T-cell (primary cell): ENCODE measurements at regions not wholly inside any gene's neighbourhood (a gene's known extent, or its start where the extent isn't known, plus 50 kb on each side); places are given as distances from the start of the nearest gene placed in this dataset.

Experiments used
- ATAC-seq, 4 experiments: fragments of 200-7000 bp in 3 of 4; fragments of 150-1000 bp in 1 of 4; cut with Tn5 transposase; replicated peaks in 1 of 4; 1 replicate in 3 of 4; 2 replicates in 1 of 4; pipeline ENCODE4 v1.10.0; 2021; ENCODE audit warnings: moderate library complexity in 3 of 4, mild to moderate bottlenecking in 2 of 4, moderate number of reproducible peaks in 1 of 4
- CTCF ChIA-PET, 2 donors: fragments of 300-600 bp; sonication (Branson Sonifier 250); formaldehyde crosslinking; loops; one replicate each; lab custom pipeline; 2022; ENCODE audit warnings: antibody characterized with exemption in 2 of 2; lab: Charles Lee
- POLR2A ChIA-PET, 2 donors: fragments of 300-600 bp; sonication (Branson Sonifier 250); formaldehyde crosslinking; loops; one replicate each; lab custom pipeline; 2022; ENCODE audit warnings: antibody characterized with exemption in 2 of 2; lab: Charles Lee
- DNase-seq, 35 experiments: peaks; one replicate each; pipeline versions ENCODE4 v3.0.0 to v3.0.0-alpha.2; 2013 to 2023
- H3K27ac ChIP-seq: one replicate; pipeline ENCODE4 v1.5.1; 2013; ENCODE audit warnings: low read length
- H3K27me3 ChIP-seq, 2 experiments: replicated peaks in 1 of 2; 1 replicate in 1 of 2; 2 replicates in 1 of 2; pipeline versions ENCODE4 v1.6.1 to v1.7.0; 2013; ENCODE audit warnings: low read length in 1 of 2, mixed read lengths in 1 of 2; ENCODE audit not compliant: control insufficient read depth in 2 of 2, insufficient read depth in 2 of 2; ENCODE audit errors: extremely low read depth in 1 of 2
- H3K36me3 ChIP-seq, 2 donors: 1 replicate in 1 of 2; 2 replicates in 1 of 2; pipeline versions ENCODE4 v1.6.1 to v1.7.0; 2013; ENCODE audit warnings: low read length in 1 of 2; ENCODE audit not compliant: control insufficient read depth in 2 of 2, insufficient read depth in 1 of 2; ENCODE audit errors: extremely low read depth in 1 of 2
- H3K4me1 ChIP-seq, 2 experiments: 1 replicate in 1 of 2; 2 replicates in 1 of 2; pipeline versions ENCODE4 v1.6.1 to v1.7.0; 2013; ENCODE audit warnings: low read length in 2 of 2, mixed read lengths in 1 of 2; ENCODE audit not compliant: insufficient read depth in 2 of 2, control insufficient read depth in 1 of 2; ENCODE audit errors: extremely low read depth in 1 of 2
- H3K4me3 ChIP-seq, 2 donors: 1 replicate in 1 of 2; 2 replicates in 1 of 2; pipeline versions ENCODE4 v1.5.1 to v1.7.0; 2013; ENCODE audit warnings: mild to moderate bottlenecking in 2 of 2, low read length in 1 of 2, moderate library complexity in 1 of 2; ENCODE audit not compliant: control insufficient read depth in 1 of 2; ENCODE audit errors: extremely low read depth in 1 of 2
- H3K9me3 ChIP-seq: 2 replicates; pipeline ENCODE4 v1.7.0; 2013
- H3K27ac Mint-ChIP-seq, 2 donors: one replicate each; pipeline ENCODE4 v1.8.0; 2020 to 2021; ENCODE audit warnings: mild to moderate bottlenecking in 2 of 2, mixed read lengths in 2 of 2
- H3K27me3 Mint-ChIP-seq, 2 donors: one replicate each; pipeline ENCODE4 v1.8.0; 2021 to 2022; ENCODE audit warnings: mixed read lengths in 2 of 2
- H3K36me3 Mint-ChIP-seq: one replicate; pipeline ENCODE4 v1.8.0; 2021; ENCODE audit warnings: mixed read lengths
- H3K4me1 Mint-ChIP-seq, 3 donors: one replicate each; pipeline ENCODE4 v1.8.0; 2020 to 2022; ENCODE audit warnings: mixed read lengths in 3 of 3, mild to moderate bottlenecking in 1 of 3
- H3K4me3 Mint-ChIP-seq, 3 donors: one replicate each; pipeline ENCODE4 v1.8.0; 2020 to 2022; ENCODE audit warnings: mild to moderate bottlenecking in 3 of 3, mixed read lengths in 3 of 3, moderate library complexity in 3 of 3
- H3K9me3 Mint-ChIP-seq, 3 donors: one replicate each; pipeline ENCODE4 v1.8.0; 2020 to 2022; ENCODE audit warnings: mixed read lengths in 3 of 3
- WGBS: methylation state at CpG from one replicate; pipeline ENCODE4 v1.1.5; 2013; ENCODE audit warnings: missing lambda C conversion rate; ENCODE audit not compliant: insufficient coverage; 5-methylcytosine and 5-hydroxymethylcytosine counted together

- ATAC-seq: no peak
- H3K4me3 ChIP-seq: no peak overlapping the region
- H3K4me1 ChIP-seq: no peaks in the 10 kb centered on the region
- H3K27me3 Mint-ChIP-seq: peaks cover 12 to 27% of the 10 kb centered on the region in 2 donors
- no peak for DNase-seq
- H3K36me3 ChIP-seq: no peaks in the 10 kb centered on the region
- no peak overlapping the region for H3K27ac Mint-ChIP-seq
- H3K27ac ChIP-seq: no peak overlapping the region
- H3K9me3 ChIP-seq: no peaks in the 10 kb centered on the region
- H3K9me3 Mint-ChIP-seq: peaks cover 0 to 3% (median 0%) of the 10 kb centered on the region in 3 donors
- no peaks in the 10 kb centered on the region for H3K4me1 Mint-ChIP-seq
- ChIA-PET CTCF (interaction anchor here in 1 of 2 donors (0.6 kb wide), 1 partner anchor 32 kb away, joined by 6 read pairs; no protein-coding TSS in a partner anchor), POLR2A (no interaction called here)
- no peaks in the 10 kb centered on the region for H3K36me3 Mint-ChIP-seq
- H3K4me3 Mint-ChIP-seq: no peak overlapping the region
- peaks cover 0 to 2% of the 10 kb centered on the region in 2 experiments for H3K27me3 ChIP-seq
Measured at GRCh38 chr6:159351707-159352106, 182.5 kb downstream of the FNDC1 start.

DNA sequence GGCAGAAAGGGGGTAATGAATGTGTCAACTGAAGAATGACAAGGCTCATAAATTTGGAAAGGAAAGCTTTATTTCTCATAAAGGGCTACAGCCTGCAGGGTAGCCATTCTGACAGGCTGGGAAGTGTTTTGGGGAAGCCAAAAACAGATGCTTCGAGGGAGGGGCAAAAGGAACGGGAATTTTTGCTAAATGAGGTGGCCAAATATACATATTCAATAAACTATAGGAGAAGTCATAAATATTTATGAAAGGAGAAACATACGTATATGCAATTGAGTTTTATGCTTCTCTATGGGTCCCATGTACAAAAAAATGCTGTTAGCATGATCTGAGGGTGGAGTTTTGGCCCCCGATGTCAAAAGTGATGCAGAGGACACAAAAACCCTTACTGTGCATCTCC is 180.7 kb downstream of the FNDC1 start:
- WGBS: no CpG with 5 or more reads among the region's 4 CpGs
- DNase-seq (no peak), ATAC-seq (no peak)
- ChIA-PET POLR2A (no interaction called here), CTCF (no interaction called here)
- H3K9me3 Mint-ChIP-seq: peaks cover 0 to 3% (median 0%) of the 10 kb centered on the region in 3 donors
- H3K4me1 Mint-ChIP-seq: no peaks in the 10 kb centered on the region
- no peak overlapping the region for H3K4me3 Mint-ChIP-seq
- Histone ChIP-seq H3K9me3 (no peaks in the 10 kb centered on the region), H3K4me1 (no peaks in the 10 kb centered on the region), H3K27ac (no peak overlapping the region), H3K4me3 (no peak overlapping the region), H3K36me3 (no peaks in the 10 kb centered on the region), H3K27me3 (peaks cover 0 to 2% of the 10 kb centered on the region in 2 experiments)
- no peaks in the 10 kb centered on the region for H3K36me3 Mint-ChIP-seq
- peaks cover 6 to 21% of the 10 kb centered on the region in 2 donors for H3K27me3 Mint-ChIP-seq
- H3K27ac Mint-ChIP-seq: no peak overlapping the region

DNA sequence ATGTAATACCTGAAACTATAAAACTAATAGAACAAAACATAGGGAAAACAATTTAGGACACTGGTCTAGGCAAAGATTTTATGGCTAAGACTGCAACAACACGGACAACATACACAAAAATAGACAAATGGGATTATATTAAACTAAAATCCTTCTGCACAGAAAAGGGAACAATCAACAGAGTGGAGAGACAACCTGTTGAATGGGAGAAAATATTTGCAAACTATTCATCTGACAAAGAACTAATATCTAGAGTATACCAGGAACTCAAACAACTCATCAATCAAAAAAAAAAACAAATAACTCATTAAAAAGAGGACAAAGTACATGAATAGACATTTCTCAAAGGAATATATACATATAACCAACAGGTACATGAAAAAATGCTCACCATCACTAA is 174.5 kb downstream of the FNDC1 start:
- Mint-ChIP-seq H3K27me3 (peaks cover 14 to 18% of the 10 kb centered on the region in 2 donors), H3K27ac (no peak overlapping the region), H3K36me3 (peaks cover 5% of the 10 kb centered on the region), H3K4me1 (no peaks in the 10 kb centered on the region), H3K4me3 (no peak overlapping the region), H3K9me3 (peaks cover 12 to 30% (median 15%) of the 10 kb centered on the region in 3 donors)
- ChIA-PET CTCF (no interaction called here), POLR2A (no interaction called here)
- Histone ChIP-seq H3K36me3 (no peaks in the 10 kb centered on the region), H3K27me3 (peaks cover 0 to 4% of the 10 kb centered on the region in 2 experiments), H3K9me3 (no peaks in the 10 kb centered on the region), H3K4me1 (no peaks in the 10 kb centered on the region), H3K27ac (no peak overlapping the region), H3K4me3 (no peak overlapping the region)
- WGBS: no CpG with 5 or more reads among the region's 1 CpG
- DNase-seq (no peak), ATAC-seq (no peak)

DNA sequence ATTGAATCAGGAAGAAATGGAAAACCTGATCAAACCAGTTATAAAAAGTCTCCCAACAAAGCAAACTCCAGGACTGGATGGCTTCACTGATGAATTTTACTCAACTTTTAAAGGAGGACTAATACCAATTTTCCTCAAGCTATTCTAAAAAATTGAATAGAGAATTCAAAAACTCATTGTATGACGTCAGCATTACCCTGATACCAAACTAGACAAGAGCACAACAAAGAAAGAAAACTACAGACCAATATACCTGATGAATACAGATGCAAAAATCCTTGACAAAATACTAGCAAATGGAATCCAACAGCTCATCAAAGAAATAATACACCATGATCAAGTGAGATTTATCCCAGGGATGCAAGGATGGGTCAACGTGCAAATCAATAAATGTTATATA is 172.9 kb downstream of the FNDC1 start:
- CTCF ChIA-PET: no interaction called here
- H3K27ac ChIP-seq: no peak overlapping the region
- H3K36me3 Mint-ChIP-seq: peaks cover 10% of the 10 kb centered on the region
- H3K27me3 Mint-ChIP-seq: peaks cover 13 to 20% of the 10 kb centered on the region in 2 donors
- H3K9me3 ChIP-seq: no peaks in the 10 kb centered on the region
- no peaks in the 10 kb centered on the region for H3K4me1 ChIP-seq
- 38% methylated on average over 1 of the region's 2 CpGs for WGBS
- H3K27ac Mint-ChIP-seq: no peak overlapping the region
- ATAC-seq (no peak), DNase-seq (no peak)
- peaks cover 18 to 38% (median 19%) of the 10 kb centered on the region in 3 donors for H3K9me3 Mint-ChIP-seq
- H3K4me3 Mint-ChIP-seq: no peak overlapping the region
- H3K4me3 ChIP-seq: no peak overlapping the region
- no peaks in the 10 kb centered on the region for H3K4me1 Mint-ChIP-seq
- POLR2A ChIA-PET: no interaction called here
- peaks cover 0 to 11% of the 10 kb centered on the region in 2 experiments for H3K27me3 ChIP-seq
- H3K36me3 ChIP-seq: no peaks in the 10 kb centered on the region

- Histone ChIP-seq H3K4me1 (no peaks in the 10 kb centered on the region), H3K27me3 (peaks cover 0 to 15% of the 10 kb centered on the region in 2 experiments), H3K36me3 (no peaks in the 10 kb centered on the region), H3K27ac (no peak overlapping the region), H3K9me3 (no peaks in the 10 kb centered on the region), H3K4me3 (no peak overlapping the region)
- ATAC-seq (no peak), DNase-seq (no peak)
- no peaks in the 10 kb centered on the region for H3K4me1 Mint-ChIP-seq
- H3K27me3 Mint-ChIP-seq: peaks cover 19 to 23% of the 10 kb centered on the region in 2 donors
- ChIA-PET CTCF (no interaction called here), POLR2A (no interaction called here)
- no peak overlapping the region for H3K27ac Mint-ChIP-seq
- H3K4me3 Mint-ChIP-seq: no peak overlapping the region
- H3K36me3 Mint-ChIP-seq: peaks cover 9% of the 10 kb centered on the region
- peaks cover 20 to 40% (median 21%) of the 10 kb centered on the region in 3 donors for H3K9me3 Mint-ChIP-seq
- WGBS: no CpG with 5 or more reads among the region's 1 CpG
Measured at GRCh38 chr6:159334068-159334467, 164.9 kb downstream of the FNDC1 start.

DNA sequence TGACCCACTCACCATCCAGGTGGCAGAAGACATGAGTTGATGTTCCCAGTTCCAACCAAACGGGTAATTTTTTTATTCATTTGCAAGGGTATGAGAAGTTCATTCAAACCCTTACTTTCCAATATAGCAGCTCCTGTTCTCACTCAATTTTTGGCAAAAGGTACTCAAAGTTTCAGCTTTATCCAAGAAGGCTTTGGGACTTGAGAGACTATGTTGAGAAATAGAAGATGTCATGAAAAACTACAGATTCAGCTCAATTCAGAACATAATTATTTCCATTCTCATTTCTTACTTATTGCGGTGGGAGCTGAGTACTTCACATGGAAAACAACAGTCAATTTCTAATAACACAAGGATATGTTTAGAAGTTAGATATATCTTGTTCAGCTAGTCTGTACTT is 162.3 kb downstream of the FNDC1 start:
- H3K36me3 ChIP-seq: no peaks in the 10 kb centered on the region
- Mint-ChIP-seq H3K4me1 (no peaks in the 10 kb centered on the region), H3K27ac (no peak overlapping the region), H3K27me3 (peaks cover 19 to 24% of the 10 kb centered on the region in 2 donors), H3K9me3 (peaks cover 11 to 25% (median 12%) of the 10 kb centered on the region in 3 donors), H3K4me3 (no peak overlapping the region), H3K36me3 (no peaks in the 10 kb centered on the region)
- CTCF ChIA-PET: no interaction called here
- no peaks in the 10 kb centered on the region for H3K9me3 ChIP-seq
- POLR2A ChIA-PET: interaction anchor here in 1 of 2 donors (0.6 kb wide), 1 partner anchor 1204 kb away, joined by 4 read pairs; no protein-coding TSS in a partner anchor
- WGBS: no CpG with 5 or more reads among the region's 2 CpGs
- H3K4me1 ChIP-seq: no peaks in the 10 kb centered on the region
- H3K27ac ChIP-seq: no peak overlapping the region
- H3K4me3 ChIP-seq: no peak overlapping the region
- peaks cover 0 to 11% of the 10 kb centered on the region in 2 experiments for H3K27me3 ChIP-seq
- DNase-seq (no peak), ATAC-seq (no peak)

- DNase-seq (no peak), ATAC-seq (no peak)
- no peaks in the 10 kb centered on the region for H3K36me3 Mint-ChIP-seq
- H3K9me3 Mint-ChIP-seq: peaks cover 4 to 18% (median 12%) of the 10 kb centered on the region in 3 donors
- Histone ChIP-seq H3K4me3 (no peak overlapping the region), H3K4me1 (no peaks in the 10 kb centered on the region), H3K27me3 (peaks cover 0 to 4% of the 10 kb centered on the region in 2 experiments), H3K36me3 (no peaks in the 10 kb centered on the region), H3K9me3 (no peaks in the 10 kb centered on the region), H3K27ac (no peak overlapping the region)
- no peak overlapping the region for H3K4me3 Mint-ChIP-seq
- WGBS: 43% methylated on average over 1 of the region's 4 CpGs
- ChIA-PET POLR2A (no interaction called here), CTCF (no interaction called here)
- H3K27me3 Mint-ChIP-seq: peaks cover 15 to 16% of the 10 kb centered on the region in 2 donors
- no peaks in the 10 kb centered on the region for H3K4me1 Mint-ChIP-seq
- H3K27ac Mint-ChIP-seq: no peak overlapping the region
Measured at GRCh38 chr6:159329081-159329480, 159.9 kb downstream of the FNDC1 start.
